ENCODE measurements at regions not wholly inside any gene's neighbourhood (a gene's known extent, or its start where the extent isn't known, plus 50 kb on each side); places are given as distances from the start of the nearest gene placed in this dataset.

DNA sequence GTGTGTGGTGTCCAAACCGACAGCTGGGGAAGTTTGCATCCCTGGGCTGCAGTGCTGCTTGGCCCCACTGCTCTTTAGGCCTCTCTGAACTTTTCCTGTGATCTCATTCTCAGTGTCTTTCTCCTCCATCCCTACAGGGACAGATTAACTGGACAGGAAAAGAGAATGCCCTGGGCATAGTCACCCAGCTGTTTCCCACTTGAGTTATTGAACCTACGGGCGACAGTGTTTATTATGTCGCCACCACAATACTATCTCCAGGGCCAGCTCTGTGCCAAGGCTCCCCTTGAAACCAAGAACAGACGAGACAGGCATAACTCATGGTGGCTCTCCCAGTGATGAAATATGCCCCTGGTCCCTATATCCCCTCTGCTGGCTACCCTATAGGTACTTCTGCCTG lies 147.8 kb upstream of the EPHA7 start:
- no peak for TF ChIP-seq POLR2A (IDR thresholded peaks at IDR 0.05; ENCODE audit: low read length)
- TF ChIP-seq, protein P1, sequence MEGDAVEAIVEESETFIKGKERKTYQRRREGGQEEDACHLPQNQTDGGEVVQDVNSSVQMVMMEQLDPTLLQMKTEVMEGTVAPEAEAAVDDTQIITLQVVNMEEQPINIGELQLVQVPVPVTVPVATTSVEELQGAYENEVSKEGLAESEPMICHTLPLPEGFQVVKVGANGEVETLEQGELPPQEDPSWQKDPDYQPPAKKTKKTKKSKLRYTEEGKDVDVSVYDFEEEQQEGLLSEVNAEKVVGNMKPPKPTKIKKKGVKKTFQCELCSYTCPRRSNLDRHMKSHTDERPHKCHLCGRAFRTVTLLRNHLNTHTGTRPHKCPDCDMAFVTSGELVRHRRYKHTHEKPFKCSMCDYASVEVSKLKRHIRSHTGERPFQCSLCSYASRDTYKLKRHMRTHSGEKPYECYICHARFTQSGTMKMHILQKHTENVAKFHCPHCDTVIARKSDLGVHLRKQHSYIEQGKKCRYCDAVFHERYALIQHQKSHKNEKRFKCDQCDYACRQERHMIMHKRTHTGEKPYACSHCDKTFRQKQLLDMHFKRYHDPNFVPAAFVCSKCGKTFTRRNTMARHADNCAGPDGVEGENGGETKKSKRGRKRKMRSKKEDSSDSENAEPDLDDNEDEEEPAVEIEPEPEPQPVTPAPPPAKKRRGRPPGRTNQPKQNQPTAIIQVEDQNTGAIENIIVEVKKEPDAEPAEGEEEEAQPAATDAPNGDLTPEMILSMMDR (IDR thresholded peaks at IDR 0.05) = no peak
- no peak for TF ChIP-seq RFX5 (IDR thresholded peaks at IDR 0.05)
- no peak for TF ChIP-seq EP300 (IDR thresholded peaks at IDR 0.05)
- no peak for TF ChIP-seq CEBPB (IDR thresholded peaks at IDR 0.05)
- no peak for TF ChIP-seq SMC3 (IDR thresholded peaks at IDR 0.05)
- TF ChIP-seq MAFK (IDR thresholded peaks at IDR 0.05; ENCODE audit: partially characterized antibody) = no peak
- no peak for TF ChIP-seq JUN (IDR thresholded peaks at IDR 0.05)
- TF ChIP-seq, protein P2, sequence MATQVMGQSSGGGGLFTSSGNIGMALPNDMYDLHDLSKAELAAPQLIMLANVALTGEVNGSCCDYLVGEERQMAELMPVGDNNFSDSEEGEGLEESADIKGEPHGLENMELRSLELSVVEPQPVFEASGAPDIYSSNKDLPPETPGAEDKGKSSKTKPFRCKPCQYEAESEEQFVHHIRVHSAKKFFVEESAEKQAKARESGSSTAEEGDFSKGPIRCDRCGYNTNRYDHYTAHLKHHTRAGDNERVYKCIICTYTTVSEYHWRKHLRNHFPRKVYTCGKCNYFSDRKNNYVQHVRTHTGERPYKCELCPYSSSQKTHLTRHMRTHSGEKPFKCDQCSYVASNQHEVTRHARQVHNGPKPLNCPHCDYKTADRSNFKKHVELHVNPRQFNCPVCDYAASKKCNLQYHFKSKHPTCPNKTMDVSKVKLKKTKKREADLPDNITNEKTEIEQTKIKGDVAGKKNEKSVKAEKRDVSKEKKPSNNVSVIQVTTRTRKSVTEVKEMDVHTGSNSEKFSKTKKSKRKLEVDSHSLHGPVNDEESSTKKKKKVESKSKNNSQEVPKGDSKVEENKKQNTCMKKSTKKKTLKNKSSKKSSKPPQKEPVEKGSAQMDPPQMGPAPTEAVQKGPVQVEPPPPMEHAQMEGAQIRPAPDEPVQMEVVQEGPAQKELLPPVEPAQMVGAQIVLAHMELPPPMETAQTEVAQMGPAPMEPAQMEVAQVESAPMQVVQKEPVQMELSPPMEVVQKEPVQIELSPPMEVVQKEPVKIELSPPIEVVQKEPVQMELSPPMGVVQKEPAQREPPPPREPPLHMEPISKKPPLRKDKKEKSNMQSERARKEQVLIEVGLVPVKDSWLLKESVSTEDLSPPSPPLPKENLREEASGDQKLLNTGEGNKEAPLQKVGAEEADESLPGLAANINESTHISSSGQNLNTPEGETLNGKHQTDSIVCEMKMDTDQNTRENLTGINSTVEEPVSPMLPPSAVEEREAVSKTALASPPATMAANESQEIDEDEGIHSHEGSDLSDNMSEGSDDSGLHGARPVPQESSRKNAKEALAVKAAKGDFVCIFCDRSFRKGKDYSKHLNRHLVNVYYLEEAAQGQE (IDR thresholded peaks at IDR 0.05) = no peak
- no peak for TF ChIP-seq BHLHE40 (IDR thresholded peaks at IDR 0.05; ENCODE audit: low read depth, low read length)
- TF ChIP-seq, protein P3, sequence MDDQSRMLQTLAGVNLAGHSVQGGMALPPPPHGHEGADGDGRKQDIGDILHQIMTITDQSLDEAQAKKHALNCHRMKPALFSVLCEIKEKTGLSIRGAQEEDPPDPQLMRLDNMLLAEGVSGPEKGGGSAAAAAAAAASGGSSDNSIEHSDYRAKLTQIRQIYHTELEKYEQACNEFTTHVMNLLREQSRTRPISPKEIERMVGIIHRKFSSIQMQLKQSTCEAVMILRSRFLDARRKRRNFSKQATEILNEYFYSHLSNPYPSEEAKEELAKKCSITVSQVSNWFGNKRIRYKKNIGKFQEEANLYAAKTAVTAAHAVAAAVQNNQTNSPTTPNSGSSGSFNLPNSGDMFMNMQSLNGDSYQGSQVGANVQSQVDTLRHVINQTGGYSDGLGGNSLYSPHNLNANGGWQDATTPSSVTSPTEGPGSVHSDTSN (IDR thresholded peaks at IDR 0.05) = no peak

Measured in A549 (cell line).